ENCODE measurements at regions not wholly inside any gene's neighbourhood (a gene's known extent, or its start where the extent isn't known, plus 50 kb on each side); places are given as distances from the start of the nearest gene placed in this dataset.

GRCh38 chr2:71941726-71942525, 205.7 kb downstream of the CYP26B1 start:
- Histone ChIP-seq H3K27me3 (ENCODE audit: control insufficient read depth, insufficient read depth, low read length) (no peaks in the 10 kb centered on the region), H3K9me3 (ENCODE audit: control insufficient read depth, insufficient read depth, low read length) (no peaks in the 10 kb centered on the region), H3K36me3 (ENCODE audit: control insufficient read depth, insufficient read depth, low read length) (no peaks in the 10 kb centered on the region), H3K4me3 (ENCODE audit: low read depth, low read length) (no peak overlapping the region), H3K27ac (ENCODE audit: low read depth, low read length) (no peak overlapping the region), H3K4me1 (ENCODE audit: control insufficient read depth, insufficient read depth, low read length) (peaks cover 13% of the 10 kb centered on the region)
- peak in 1 of 6 donors; percentile 29 for DNase-seq (ENCODE audit: low read depth in 4 of 6, low spot score in 6 of 6)
- 86% methylated on average over 8 of the region's 11 CpGs for WGBS (ENCODE audit: insufficient coverage)

GRCh38 chr2:71940695-71941094, 207.0 kb downstream of the CYP26B1 start:
- H3K4me3 ChIP-seq (ENCODE audit: low read depth, low read length) = no peak overlapping the region
- no peaks in the 10 kb centered on the region for H3K27me3 ChIP-seq (ENCODE audit: control insufficient read depth, insufficient read depth, low read length)
- WGBS (ENCODE audit: insufficient coverage) = 78% methylated on average over 3 of the region's 5 CpGs
- H3K36me3 ChIP-seq (ENCODE audit: control insufficient read depth, insufficient read depth, low read length) = no peaks in the 10 kb centered on the region
- no peak overlapping the region for H3K27ac ChIP-seq (ENCODE audit: low read depth, low read length)
- H3K4me1 ChIP-seq (ENCODE audit: control insufficient read depth, insufficient read depth, low read length) = peaks cover 16% of the 10 kb centered on the region
- DNase-seq (ENCODE audit: low read depth in 4 of 6, low spot score in 6 of 6) = peak in 2 of 6 donors; percentile 26 to 32
- H3K9me3 ChIP-seq (ENCODE audit: control insufficient read depth, insufficient read depth, low read length) = no peaks in the 10 kb centered on the region

GRCh38 chr2:71939588-71940535, 207.8 kb downstream of the CYP26B1 start:
- peak in 1 of 6 donors; percentile 26 for DNase-seq (ENCODE audit: low read depth in 4 of 6, low spot score in 6 of 6)
- Histone ChIP-seq H3K36me3 (ENCODE audit: control insufficient read depth, insufficient read depth, low read length) (no peaks in the 10 kb centered on the region), H3K9me3 (ENCODE audit: control insufficient read depth, insufficient read depth, low read length) (no peaks in the 10 kb centered on the region), H3K4me3 (ENCODE audit: low read depth, low read length) (no peak overlapping the region), H3K27me3 (ENCODE audit: control insufficient read depth, insufficient read depth, low read length) (no peaks in the 10 kb centered on the region), H3K27ac (ENCODE audit: low read depth, low read length) (no peak overlapping the region), H3K4me1 (ENCODE audit: control insufficient read depth, insufficient read depth, low read length) (peaks cover 22% of the 10 kb centered on the region)
- 78% methylated on average over 10 of the region's 13 CpGs for WGBS (ENCODE audit: insufficient coverage)

GRCh38 chr2:71938659-71939587, 208.7 kb downstream of the CYP26B1 start:
- Histone ChIP-seq H3K36me3 (ENCODE audit: control insufficient read depth, insufficient read depth, low read length) (no peaks in the 10 kb centered on the region), H3K4me3 (ENCODE audit: low read depth, low read length) (no peak overlapping the region), H3K9me3 (ENCODE audit: control insufficient read depth, insufficient read depth, low read length) (no peaks in the 10 kb centered on the region), H3K4me1 (ENCODE audit: control insufficient read depth, insufficient read depth, low read length) (peaks cover 31% of the 10 kb centered on the region), H3K27ac (ENCODE audit: low read depth, low read length) (no peak overlapping the region), H3K27me3 (ENCODE audit: control insufficient read depth, insufficient read depth, low read length) (no peaks in the 10 kb centered on the region)
- DNase-seq (ENCODE audit: low read depth in 4 of 6, low spot score in 6 of 6) = no peak
- 90% methylated on average over 13 of the region's 13 CpGs for WGBS (ENCODE audit: insufficient coverage)

GRCh38 chr2:71938108-71938507, 209.6 kb downstream of the CYP26B1 start:
- no peaks in the 10 kb centered on the region for H3K36me3 ChIP-seq (ENCODE audit: control insufficient read depth, insufficient read depth, low read length)
- no peak for DNase-seq (ENCODE audit: low read depth in 4 of 6, low spot score in 6 of 6)
- no peak overlapping the region for H3K4me3 ChIP-seq (ENCODE audit: low read depth, low read length)
- 57% methylated on average over 1 of the region's 1 CpG for WGBS (ENCODE audit: insufficient coverage)
- peaks cover 35% of the 10 kb centered on the region for H3K4me1 ChIP-seq (ENCODE audit: control insufficient read depth, insufficient read depth, low read length)
- no peaks in the 10 kb centered on the region for H3K27me3 ChIP-seq (ENCODE audit: control insufficient read depth, insufficient read depth, low read length)
- H3K27ac ChIP-seq (ENCODE audit: low read depth, low read length) = no peak overlapping the region
- no peaks in the 10 kb centered on the region for H3K9me3 ChIP-seq (ENCODE audit: control insufficient read depth, insufficient read depth, low read length)

GRCh38 chr2:71937396-71937795, 210.3 kb downstream of the CYP26B1 start:
- H3K36me3 ChIP-seq (ENCODE audit: control insufficient read depth, insufficient read depth, low read length) = no peaks in the 10 kb centered on the region
- peak in 1 of 6 donors; percentile 11 for DNase-seq (ENCODE audit: low read depth in 4 of 6, low spot score in 6 of 6)
- no CpG with 5 or more reads among the region's 1 CpG for WGBS (ENCODE audit: insufficient coverage)
- H3K27me3 ChIP-seq (ENCODE audit: control insufficient read depth, insufficient read depth, low read length) = no peaks in the 10 kb centered on the region
- H3K4me3 ChIP-seq (ENCODE audit: low read depth, low read length) = no peak overlapping the region
- no peak overlapping the region for H3K27ac ChIP-seq (ENCODE audit: low read depth, low read length)
- H3K9me3 ChIP-seq (ENCODE audit: control insufficient read depth, insufficient read depth, low read length) = no peaks in the 10 kb centered on the region
- peaks cover 42% of the 10 kb centered on the region for H3K4me1 ChIP-seq (ENCODE audit: control insufficient read depth, insufficient read depth, low read length)

GRCh38 chr2:71936076-71937030, 211.3 kb downstream of the CYP26B1 start:
- no peak overlapping the region for H3K4me3 ChIP-seq (ENCODE audit: low read depth, low read length)
- no peak for DNase-seq (ENCODE audit: low read depth in 4 of 6, low spot score in 6 of 6)
- no peak overlapping the region for H3K27ac ChIP-seq (ENCODE audit: low read depth, low read length)
- peaks cover 48% of the 10 kb centered on the region for H3K4me1 ChIP-seq (ENCODE audit: control insufficient read depth, insufficient read depth, low read length)
- 88% methylated on average over 4 of the region's 5 CpGs for WGBS (ENCODE audit: insufficient coverage)
- no peaks in the 10 kb centered on the region for H3K36me3 ChIP-seq (ENCODE audit: control insufficient read depth, insufficient read depth, low read length)
- no peaks in the 10 kb centered on the region for H3K27me3 ChIP-seq (ENCODE audit: control insufficient read depth, insufficient read depth, low read length)
- H3K9me3 ChIP-seq (ENCODE audit: control insufficient read depth, insufficient read depth, low read length) = no peaks in the 10 kb centered on the region

- Histone ChIP-seq H3K9me3 (ENCODE audit: control insufficient read depth, insufficient read depth, low read length) (no peaks in the 10 kb centered on the region), H3K27ac (ENCODE audit: low read depth, low read length) (no peak overlapping the region), H3K27me3 (ENCODE audit: control insufficient read depth, insufficient read depth, low read length) (no peaks in the 10 kb centered on the region), H3K4me3 (ENCODE audit: low read depth, low read length) (no peak overlapping the region), H3K4me1 (ENCODE audit: control insufficient read depth, insufficient read depth, low read length) (peaks cover 57% of the 10 kb centered on the region), H3K36me3 (ENCODE audit: control insufficient read depth, insufficient read depth, low read length) (no peaks in the 10 kb centered on the region)
- peak in 2 of 6 donors; percentile 28 to 48 for DNase-seq (ENCODE audit: low read depth in 4 of 6, low spot score in 6 of 6)
- WGBS (ENCODE audit: insufficient coverage) = 42% methylated on average over 11 of the region's 11 CpGs
Observed at GRCh38 chr2:71935262-71935848, 212.3 kb downstream of the CYP26B1 start.
